ENCODE measurements at regions not wholly inside any gene's neighbourhood (a gene's known extent, or its start where the extent isn't known, plus 50 kb on each side); places are given as distances from the start of the nearest gene placed in this dataset.

DNA sequence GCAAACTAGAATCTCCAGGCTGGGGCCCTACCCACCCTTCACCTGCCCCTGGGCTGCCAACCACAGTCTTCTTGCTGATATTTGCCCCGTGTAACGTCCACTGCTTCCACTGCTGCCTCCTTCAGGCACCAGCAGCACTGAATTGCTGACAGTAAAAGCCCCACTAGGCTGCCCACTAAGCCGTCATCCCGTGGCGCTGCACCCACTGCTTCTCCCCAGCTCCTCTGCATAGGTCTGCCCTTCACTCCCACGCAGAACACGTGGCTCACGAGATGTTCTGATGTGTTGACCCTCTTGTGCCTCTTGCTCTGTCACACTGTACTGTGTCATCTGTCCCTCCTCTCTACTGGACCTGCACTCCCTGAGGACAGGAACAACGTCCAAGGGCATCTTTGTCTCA lies 86.3 kb upstream of the HIVEP1 start:
- no peak for DNase-seq

DNA sequence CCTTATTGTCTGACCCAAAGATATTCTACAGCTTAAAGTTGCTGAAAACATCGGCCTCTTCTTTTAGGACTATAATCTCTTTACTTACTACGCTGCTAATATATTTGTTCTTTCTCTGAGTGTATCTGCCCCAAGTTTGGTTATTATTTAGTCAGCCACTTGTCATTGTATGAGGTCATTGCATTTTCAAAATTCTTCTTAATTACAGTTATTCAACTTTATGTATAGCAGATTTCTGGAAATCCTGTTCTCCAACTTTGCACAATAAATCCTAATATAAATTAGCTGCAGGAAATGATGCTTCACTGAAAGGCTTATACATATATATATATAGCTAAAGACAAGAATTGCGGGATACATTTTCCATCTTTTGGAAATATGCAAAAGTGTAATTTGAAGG lies 88.5 kb upstream of the HIVEP1 start:
- no peak for DNase-seq

DNA sequence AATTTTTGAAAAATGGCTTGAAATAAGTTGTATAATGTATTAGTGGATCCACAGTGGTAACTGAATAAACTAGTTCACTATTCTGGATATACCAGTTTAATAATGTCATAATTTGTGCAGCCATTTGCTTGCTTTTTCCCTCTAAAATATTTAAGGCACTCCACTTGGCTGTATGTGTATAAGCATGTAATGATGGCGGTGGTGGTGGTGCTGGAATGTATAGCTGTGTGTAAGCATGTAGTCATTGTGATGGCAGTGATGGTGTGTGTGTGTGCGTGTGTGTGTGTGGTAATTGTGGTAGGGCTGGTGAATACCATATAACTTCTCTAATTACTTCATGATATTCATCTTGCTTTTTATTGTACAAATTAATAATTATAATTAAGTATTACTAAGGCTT lies 89.2 kb upstream of the HIVEP1 start:
- DNase-seq, result no peak

DNA sequence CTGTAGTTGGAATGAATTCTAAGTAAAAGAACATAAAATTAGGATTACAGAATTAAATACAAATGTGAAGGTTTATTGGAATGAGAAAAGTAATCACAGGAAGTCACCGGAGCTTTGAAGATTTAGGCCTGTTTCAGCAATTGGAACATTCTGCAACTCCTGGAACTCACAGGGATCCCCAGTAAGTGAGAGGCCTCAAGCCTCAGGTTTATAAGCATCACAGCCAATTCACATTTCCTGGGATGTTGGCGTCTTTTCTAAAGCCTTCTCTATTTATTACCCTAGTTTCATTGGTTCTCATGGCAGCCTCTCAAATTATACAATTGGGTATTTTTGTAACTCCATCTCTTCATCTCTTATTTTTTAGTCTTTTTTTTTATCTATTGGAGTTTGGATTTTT lies 90.4 kb upstream of the HIVEP1 start:
- peak; percentile 30 for DNase-seq

DNA sequence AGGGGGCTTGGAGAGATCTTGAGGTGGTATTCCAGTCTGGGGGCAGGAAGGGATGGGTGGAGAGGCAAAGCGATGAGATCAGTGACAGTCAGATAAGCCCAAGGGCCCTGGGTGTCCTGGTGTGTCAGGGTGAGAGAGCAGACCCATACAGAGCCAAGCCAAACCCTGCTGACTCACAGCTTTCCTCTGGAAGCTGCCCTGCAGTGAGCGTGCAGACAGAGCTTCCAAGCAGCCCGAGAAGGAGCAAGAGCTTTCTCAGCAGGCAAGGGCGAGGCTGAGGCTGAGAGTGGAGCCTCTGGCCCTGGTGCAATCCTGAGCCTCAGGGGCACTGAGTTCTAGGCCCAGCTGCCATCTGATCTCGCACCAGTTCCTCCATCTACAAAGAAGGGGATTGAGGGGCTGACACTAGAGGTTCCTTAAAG lies 91.1 kb upstream of the HIVEP1 start:
- DNase-seq, result peak; percentile 24

DNA sequence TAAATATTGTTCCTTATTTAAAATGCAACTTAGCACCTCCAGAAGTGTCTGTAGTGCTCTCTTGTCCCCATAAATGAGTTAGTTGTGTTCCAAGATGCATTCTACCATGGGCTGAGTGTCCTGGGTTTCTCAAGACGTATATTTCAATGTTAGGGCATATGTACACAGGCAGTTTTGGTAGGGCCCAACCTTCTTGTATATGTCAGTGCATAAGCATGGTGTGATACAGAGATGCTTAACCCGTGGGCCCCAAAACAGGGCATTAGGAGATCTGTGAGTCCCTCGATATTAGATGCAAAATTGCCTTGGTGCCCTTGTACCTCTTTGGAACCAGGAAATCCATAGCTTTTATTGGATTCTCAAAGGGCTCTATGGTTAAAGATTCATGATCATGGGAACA lies 91.5 kb upstream of the HIVEP1 start:
- DNase-seq, result no peak

DNA sequence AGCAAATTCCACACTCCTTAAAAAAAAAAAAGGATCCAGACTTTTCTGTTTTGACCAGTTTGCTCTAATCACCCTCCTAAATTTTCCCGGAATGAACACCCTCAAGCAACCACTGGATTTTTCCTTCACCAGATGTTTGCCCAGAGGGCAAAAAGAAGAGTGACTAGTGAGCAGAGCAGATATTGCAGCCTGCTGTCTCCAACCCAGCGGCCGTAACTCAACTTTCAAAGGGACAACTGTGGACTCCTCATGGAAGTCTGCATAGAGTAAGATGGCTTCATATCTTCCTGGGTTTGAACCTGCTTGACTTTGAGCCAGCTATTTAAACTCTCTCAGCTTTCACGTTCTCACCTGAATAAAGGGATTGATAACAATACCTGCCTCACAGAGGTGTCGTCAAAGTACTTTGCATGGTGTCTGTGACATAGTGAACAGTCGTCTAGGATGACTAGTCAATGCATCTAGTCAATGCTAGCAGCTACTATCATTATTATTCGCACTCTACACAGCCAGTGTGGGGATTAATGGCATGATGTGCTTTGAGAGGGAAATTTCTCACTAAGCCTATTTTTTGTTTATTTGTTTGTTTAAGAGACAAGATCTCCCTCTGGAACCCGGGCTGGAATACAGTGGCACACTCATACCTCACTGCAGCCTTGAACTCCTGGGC lies 92.2 kb upstream of the HIVEP1 start:
- no peak for DNase-seq

DNA sequence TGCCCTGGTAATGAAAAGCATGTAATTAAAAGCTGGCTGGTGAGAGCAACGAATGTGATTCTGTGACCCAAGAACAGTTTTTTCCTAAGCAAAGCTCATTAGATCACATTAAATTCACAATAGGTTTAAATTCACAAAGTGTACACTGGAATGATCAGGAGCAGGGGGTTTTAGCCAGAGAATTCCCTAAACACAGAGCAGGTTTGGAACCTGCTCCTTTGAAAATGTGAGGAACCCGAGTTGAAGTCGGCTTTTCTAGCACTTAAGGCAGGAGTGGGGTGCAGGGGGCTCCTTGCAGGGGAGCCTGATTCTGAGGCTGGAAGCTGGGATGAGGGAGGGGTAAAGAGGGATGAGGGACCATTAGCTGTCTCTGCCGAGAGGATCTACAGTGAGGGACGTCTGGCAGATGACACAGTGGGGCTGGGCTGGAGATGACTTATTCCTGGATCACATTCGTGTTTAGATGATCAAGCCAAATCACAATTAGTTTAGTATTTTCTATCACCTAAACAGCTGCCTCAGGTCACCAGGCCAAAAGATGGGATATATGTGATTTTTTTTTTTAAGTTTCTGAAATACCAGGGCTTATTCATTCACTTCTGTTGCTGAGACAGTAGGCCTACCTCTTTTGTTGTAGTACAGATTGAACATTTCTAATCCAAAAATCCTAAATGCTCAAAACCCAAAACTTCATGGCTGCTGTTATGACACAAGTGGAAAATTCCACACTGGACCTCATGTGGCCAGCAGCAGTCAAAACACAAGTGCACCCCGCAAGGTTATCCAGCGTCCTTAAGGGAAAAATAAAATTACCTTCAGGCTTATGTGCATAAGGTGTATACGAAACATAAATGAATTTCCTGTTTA lies 93.1 kb upstream of the HIVEP1 start:
- DNase-seq, result no peak

DNA sequence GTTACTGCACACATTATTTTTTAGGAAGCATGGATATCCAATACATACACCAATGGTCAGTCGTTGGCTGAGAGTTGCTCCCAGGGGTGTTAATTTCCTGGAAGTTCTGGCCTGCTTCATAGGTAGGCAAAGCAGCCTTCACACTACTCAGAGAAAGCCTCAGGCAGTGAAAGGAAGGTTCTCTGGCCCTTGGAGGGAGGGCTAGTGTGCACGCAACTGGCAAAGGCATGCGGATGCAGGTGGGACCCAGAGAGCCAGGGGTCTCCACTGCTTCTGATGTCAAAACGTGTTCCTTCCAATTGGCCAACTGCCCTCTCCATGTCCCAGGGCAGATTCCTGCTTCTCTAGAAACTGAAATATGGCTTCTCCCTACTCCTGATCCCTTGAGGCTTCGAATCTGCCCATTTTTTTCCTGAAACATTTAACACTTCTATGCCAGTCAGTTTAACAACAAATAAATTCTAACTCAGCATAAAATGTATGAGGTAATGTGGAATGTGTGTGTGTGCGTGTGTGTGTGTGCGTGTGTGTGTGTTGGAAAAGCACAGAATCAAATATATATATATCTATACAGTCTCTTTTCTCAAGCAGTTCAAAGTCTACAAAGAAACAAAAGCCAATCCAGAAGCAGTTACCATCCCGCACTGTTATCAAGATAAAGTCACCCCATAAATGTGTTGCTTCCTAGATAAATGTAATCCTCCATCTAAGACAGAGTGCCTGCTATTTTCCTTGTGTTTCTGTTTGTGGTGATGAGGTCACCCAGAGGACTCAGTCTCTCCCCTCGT lies 94.0 kb upstream of the HIVEP1 start:
- peak; percentile 57 for DNase-seq

DNA sequence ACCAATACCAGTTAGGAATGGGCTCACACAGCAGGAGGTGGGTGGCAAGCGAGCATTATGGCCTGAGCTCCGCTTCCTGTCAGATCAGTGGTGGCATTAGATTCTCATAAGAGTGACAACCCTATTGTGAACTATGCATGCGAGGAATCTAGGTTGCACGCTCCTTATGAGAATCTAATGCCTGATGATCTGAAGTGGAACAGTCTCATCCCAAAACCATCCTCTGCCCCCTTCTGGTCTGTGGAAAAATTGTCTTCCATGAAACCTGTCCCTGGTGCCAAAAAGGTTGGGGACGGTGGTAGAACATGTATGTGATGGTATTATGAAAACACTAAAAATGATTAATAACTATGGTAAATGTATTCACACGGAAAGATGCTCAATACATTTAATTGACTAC lies 99.7 kb upstream of the HIVEP1 start:
- no peak for DNase-seq

DNA sequence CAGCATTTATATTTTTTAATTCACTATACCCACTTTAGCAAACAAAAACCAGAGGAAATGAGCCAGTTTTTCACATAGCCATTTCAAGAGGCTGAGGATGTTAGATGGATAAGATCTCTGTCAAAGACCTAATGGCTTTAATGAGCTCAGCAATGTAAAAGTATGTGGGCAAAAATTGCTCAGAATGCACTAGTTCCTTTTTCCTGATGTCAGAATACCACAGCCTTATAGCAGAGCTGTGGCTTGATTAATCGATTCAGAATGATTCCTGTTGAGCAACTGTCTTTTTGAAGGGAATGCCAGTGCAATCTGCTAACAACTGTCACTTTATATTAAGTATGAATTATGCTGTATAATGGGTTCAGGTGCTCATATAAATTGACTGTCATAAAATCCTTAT lies 100.6 kb upstream of the HIVEP1 start:
- no peak for DNase-seq

DNA sequence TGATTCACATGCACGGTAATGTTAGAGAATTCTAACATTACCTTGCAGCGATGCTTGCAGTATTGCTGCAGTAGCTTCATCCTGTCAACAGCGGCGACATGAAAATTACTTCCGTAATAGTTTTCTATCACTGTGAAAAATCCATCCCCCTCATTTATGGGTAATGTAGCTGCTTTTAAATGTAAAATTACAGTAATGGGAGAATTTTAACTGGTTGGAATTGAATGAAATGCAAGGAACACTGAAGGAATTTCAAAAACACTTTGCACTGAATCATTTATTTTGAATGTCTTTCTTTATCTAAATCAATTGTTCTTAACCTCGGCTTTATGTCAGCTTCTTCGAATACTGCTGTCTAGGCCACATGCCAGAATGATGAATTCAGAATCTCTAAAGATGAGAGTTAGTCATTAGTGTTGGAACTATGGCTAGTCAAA lies 102.4 kb upstream of the HIVEP1 start:
- DNase-seq, result no peak

DNA sequence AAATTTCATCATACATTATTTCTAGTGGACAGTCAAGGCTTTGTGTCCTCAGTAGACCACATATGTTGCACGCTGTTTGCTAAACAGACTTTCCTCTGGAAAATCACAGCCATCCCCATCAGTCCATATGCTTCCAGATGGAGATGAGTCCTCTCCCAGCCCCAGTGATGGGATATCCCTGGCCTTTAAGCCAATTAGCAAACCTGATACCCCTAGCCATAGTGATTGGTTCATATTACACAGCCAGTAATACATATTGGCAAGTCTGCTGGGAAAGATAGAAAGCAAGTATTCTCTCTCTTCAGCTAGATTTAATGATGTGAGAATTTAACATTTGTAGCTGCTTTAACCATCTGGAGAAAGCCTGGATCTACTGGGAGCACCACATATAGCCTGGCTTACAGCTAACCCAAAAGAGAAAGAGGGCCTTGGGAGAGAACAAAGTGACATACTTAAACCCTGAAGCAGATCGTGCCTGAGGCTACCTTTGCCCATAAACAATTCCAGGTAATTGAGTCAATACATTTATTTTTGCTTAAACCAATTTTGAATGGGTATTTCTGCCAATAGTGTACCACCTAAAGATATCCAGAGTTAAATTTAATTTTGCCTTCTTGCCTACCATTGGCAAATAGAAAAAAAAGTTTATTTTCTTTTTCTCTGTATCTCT lies 103.5 kb upstream of the HIVEP1 start:
- DNase-seq, result no peak

DNA sequence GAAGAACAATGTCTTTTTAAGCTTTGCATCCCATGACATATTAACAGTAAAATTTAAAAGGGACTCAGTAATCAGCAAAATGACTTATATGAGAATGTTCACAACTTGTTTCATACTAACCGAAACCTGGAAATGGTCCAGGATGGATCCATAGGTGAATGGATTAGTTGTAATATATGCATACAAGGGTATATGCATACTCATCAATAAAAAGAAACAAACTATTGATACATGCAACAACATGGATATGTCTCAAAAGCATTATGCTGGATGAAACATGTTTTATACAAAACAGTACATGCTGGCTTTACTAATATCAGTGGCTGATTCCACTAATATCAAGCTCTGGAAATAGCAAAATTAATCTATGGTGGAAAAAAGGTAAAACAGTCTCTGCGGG lies 108.5 kb upstream of the HIVEP1 start:
- DNase-seq, result no peak

DNA sequence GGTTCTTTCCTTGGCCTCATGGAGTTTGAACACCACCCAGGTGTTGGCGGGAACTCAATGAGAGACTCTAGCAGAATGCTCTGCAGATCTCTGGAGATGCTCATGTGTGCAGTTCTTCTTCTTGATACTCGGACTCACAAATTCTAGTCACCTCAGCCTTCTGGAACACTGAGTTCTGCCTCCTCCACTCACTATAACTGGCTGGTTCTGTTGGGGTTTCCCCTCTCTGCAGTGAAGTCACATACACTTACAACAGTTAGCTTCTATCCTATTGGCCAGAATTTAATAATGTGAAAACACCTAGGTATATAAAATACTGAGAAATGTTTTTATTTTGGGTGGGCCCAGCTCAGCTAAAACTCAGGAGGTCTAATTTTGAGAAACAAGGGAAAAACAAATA lies 109.6 kb upstream of the HIVEP1 start:
- no peak for DNase-seq

DNA sequence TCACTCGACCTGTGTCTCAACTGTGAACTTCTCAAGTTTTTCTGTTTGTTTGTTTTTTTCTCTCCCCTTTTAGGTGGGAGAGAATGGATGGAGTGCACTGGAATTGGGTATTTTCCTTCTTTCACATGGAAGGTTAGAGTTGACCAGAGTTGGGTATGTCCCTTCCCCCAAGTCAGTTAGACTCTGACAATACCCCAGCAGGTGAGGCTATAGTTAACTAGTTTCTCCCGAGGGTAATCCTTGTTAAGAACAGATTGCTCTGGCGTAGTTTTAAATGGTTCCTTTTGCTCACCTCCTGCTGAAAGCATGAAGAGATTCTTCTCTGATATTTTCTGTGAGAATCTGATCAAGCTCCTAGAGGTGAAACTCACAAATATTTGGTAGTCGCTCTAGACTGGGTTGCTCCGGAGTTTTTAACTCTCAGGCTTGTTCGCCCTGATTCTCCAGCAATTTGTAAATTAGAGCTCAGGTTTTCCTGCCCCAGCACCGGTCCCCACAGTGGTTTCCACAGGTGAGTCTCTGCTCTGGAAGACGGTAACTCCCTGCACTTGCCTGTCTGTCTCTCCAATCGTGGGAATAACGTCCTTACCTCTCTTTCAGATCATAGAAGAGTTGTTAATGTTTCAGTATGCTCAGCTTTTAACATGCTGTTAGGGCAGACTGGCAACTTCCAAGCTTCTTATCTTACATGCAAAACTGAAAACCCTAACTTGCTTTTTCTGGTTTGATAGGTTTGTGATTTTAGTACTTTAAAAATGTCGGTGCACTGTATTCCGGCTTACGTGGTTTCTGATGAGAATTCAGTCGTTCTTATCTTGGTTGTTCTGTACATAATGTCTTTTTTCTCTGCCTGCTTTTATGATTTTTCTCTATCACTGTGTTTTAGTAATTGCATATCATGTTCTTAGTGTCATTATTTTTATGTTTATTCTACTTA lies 111.2 kb upstream of the HIVEP1 start:
- DNase-seq, result no peak

DNA sequence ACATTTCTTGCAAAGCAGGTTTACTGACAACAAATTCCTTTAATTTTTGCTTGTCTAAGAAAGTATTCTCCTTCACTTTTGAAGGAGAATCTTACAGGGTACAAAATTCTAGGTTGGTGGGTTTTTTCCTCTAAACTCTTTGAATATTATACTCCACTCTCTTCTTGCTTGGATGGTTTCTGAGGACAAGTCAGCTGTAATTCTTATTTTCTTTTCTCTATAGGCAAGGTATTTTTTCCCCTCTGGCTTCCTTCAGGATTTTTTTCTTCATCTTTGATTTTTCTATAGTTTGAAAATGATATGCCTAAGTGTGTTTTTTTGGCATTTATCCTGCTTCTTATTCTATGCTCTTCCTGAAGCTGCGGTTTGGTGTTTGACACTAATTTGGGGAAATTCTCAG lies 112.5 kb upstream of the HIVEP1 start:
- no peak for DNase-seq

DNA sequence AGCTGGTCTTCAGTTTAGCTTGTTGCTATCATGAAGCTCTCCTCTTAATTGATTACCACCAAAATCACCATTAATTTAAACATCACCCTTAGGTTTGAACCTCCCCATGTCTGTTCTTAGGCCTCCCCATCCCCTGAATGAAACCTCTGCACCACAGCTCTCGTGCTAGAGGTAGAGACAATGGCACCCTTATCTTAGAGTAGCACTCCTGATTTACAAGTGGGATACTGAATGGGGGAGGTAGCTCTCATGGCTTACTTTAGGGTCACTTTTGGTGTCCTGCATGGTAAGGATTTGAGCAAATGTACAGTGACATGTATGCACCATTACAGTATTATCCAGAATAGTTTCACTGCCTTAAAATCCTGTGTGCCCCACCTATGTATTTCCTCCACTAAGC lies 115.6 kb upstream of the ADTRP start:
- DNase-seq, result no peak

DNA sequence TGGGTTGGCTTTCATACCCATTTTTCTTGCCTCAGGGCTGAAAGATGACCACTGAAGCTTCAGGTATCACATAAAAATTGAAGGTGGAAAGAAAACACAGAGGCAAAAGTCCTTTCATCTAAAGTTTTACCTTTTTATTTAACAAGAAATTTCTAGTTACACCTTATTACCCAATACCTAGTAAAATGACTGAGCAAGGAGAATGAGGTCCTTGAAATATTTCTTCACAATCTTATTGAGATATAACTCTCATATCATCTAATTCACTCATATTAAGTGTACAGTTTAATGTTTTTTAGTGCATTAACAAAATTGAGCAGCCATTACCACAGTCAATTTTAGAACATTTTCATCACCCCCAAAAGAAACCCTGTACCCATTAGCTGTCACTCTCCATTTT lies 112.9 kb upstream of the ADTRP start:
- DNase-seq, result no peak

DNA sequence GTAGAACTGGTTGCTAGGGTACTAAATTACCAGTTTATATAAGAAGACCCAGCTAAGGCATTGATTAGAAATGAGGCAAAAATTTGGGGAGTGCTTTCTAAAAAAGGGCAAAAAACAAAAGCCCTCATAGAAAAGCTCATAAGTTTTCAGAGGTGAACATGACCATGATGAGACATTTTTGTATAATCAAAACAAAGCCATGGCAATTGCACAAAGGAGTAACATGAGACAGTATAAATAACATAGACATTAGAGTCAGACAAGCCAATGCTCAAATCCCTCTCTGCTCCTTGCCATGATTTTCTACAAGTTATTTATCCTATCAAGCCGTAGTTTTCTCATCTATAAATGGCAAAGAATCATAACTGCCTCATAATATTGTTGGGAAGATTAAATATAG lies 112.2 kb upstream of the ADTRP start:
- DNase-seq, result no peak

DNA sequence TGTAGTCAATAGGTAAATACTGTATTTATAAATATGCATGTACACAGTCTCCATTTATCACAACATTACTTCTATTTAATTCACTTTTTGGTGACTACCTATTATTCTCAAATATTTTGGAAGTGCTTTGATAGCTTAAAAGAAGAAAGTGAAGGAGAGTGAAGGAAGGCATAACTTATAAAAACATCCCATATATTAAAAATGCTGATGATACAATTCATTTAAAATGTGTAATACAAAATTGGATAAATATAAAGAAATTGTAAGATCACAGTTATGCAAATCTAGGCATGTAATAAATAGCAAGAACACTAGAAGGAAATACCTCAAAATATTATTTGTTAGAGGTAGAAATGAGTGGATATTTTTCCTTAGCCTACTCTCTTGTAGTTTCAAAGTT lies 111.6 kb upstream of the ADTRP start:
- no peak for DNase-seq

DNA sequence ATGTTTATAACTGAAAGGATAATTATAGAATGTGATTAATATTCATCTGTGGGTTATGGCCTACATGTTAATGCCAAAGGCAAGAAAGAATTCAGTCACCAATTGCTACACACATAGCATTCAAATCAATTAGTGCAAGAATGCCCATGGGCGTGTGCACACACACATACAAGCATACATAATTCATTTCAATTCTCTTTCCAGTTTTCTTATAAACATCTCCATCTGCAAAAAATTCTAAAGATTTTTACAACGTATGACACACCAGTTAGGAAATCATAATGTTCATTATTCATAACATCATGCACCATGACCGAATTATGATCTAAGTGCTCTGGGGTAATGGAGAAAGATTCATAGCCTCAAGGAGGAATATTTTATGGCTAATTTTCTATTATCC lies 111.0 kb upstream of the ADTRP start:
- DNase-seq, result no peak

Measured in hindlimb muscle (tissue), 1 donor.